Mesenchymal stem cell (in vitro differentiated cells and primary cell): ENCODE measurements at regions not wholly inside any gene's neighbourhood (a gene's known extent, or its start where the extent isn't known, plus 50 kb on each side); places are given as distances from the start of the nearest gene placed in this dataset.

Experiments used
- DNase-seq: peaks from one replicate; pipeline ENCODE4 v3.0.0-alpha.2; 2013
- H2AFZ ChIP-seq: one replicate; pipeline ENCODE4 v1.6.1; 2013; ENCODE audit warnings: low read depth, mild to moderate bottlenecking, control low read depth, inconsistent platforms, low read length, moderate library complexity
- H2AK5ac ChIP-seq: 2 replicates; pipeline ENCODE4 v1.6.1; 2013; ENCODE audit warnings: low read length, moderate library complexity, mild to moderate bottlenecking, inconsistent platforms; ENCODE audit not compliant: severe bottlenecking
- H2BK120ac ChIP-seq: one replicate; pipeline ENCODE4 v1.6.1; 2013; ENCODE audit warnings: low read depth, mild to moderate bottlenecking, inconsistent platforms, low read length, moderate library complexity
- H2BK12ac ChIP-seq, 2 experiments: one replicate each; pipeline ENCODE4 v1.6.1; 2013; ENCODE audit warnings: inconsistent platforms in 2 of 2, low read length in 2 of 2, mild to moderate bottlenecking in 2 of 2, moderate library complexity in 2 of 2, control low read depth in 1 of 2
- H2BK15ac ChIP-seq: one replicate; pipeline ENCODE4 v1.6.1; 2013; ENCODE audit warnings: mild to moderate bottlenecking, low read depth, inconsistent platforms; ENCODE audit not compliant: poor library complexity, severe bottlenecking
- H2BK5ac ChIP-seq: 2 replicates; pipeline ENCODE4 v1.6.1; 2013; ENCODE audit warnings: low read depth, mild to moderate bottlenecking, low read length, control low read depth, inconsistent platforms; ENCODE audit not compliant: poor library complexity, severe bottlenecking
- H3K14ac ChIP-seq, 2 experiments: one replicate each; pipeline ENCODE4 v1.6.1; 2013; ENCODE audit warnings: inconsistent platforms in 2 of 2, low read length in 2 of 2, control low read depth in 1 of 2, mild to moderate bottlenecking in 1 of 2, moderate library complexity in 1 of 2
- H3K18ac ChIP-seq, 2 experiments: one replicate each; pipeline ENCODE4 v1.6.1; 2013; ENCODE audit warnings: inconsistent platforms in 2 of 2, low read length in 2 of 2, control low read depth in 1 of 2, low read depth in 1 of 2, mild to moderate bottlenecking in 1 of 2
- H3K23ac ChIP-seq, 2 experiments: one replicate each; pipeline ENCODE4 v1.6.1; 2013; ENCODE audit warnings: inconsistent platforms in 2 of 2, low read length in 2 of 2, mild to moderate bottlenecking in 2 of 2, moderate library complexity in 2 of 2, control low read depth in 1 of 2
- H3K27ac ChIP-seq: 2 replicates; pipeline ENCODE4 v1.5.1; 2013; ENCODE audit warnings: mild to moderate bottlenecking, moderate library complexity, low read length, control low read depth, inconsistent platforms; ENCODE audit not compliant: poor library complexity, severe bottlenecking
- H3K27me3 ChIP-seq, 2 experiments: 2 replicates each; pipeline versions ENCODE4 v1.6.1 to v1.7.0; 2013; ENCODE audit warnings: low read length in 2 of 2, mild to moderate bottlenecking in 2 of 2, moderate library complexity in 2 of 2, control low read depth in 1 of 2, inconsistent platforms in 1 of 2; ENCODE audit not compliant: control insufficient read depth in 1 of 2, insufficient read depth in 1 of 2
- H3K36me3 ChIP-seq, 2 experiments: 2 replicates each; pipeline versions ENCODE4 v1.6.1 to v1.7.0; 2013; ENCODE audit warnings: low read length in 2 of 2, control low read depth in 1 of 2, inconsistent platforms in 1 of 2, low read depth in 1 of 2, mild to moderate bottlenecking in 1 of 2; ENCODE audit not compliant: insufficient read depth in 2 of 2, control insufficient read depth in 1 of 2
- H3K4ac ChIP-seq, 2 experiments: one replicate each; pipeline ENCODE4 v1.6.1; 2013; ENCODE audit warnings: inconsistent platforms in 2 of 2, low read length in 2 of 2, mild to moderate bottlenecking in 2 of 2, moderate library complexity in 2 of 2, control low read depth in 1 of 2, low read depth in 1 of 2
- H3K4me1 ChIP-seq: 2 replicates; pipeline ENCODE4 v1.6.1; 2013; ENCODE audit warnings: low read depth, low read length, control low read depth; ENCODE audit not compliant: control insufficient read depth, insufficient read depth
- H3K4me2 ChIP-seq: 2 replicates; pipeline ENCODE4 v1.6.1; 2013; ENCODE audit warnings: low read length, mild to moderate bottlenecking, inconsistent platforms; ENCODE audit not compliant: poor library complexity, severe bottlenecking
- H3K4me3 ChIP-seq, 2 experiments: 2 replicates each; pipeline versions ENCODE4 v1.5.1 to v1.7.0; 2013; ENCODE audit warnings: low read length in 2 of 2, mild to moderate bottlenecking in 2 of 2, control low read depth in 1 of 2, low read depth in 1 of 2; ENCODE audit not compliant: insufficient read depth in 1 of 2
- H3K79me1 ChIP-seq: replicated peaks from 2 replicates; pipeline ENCODE4 v1.6.1; 2013; ENCODE audit warnings: mild to moderate bottlenecking, control low read depth, low read length, inconsistent platforms; ENCODE audit not compliant: poor library complexity, severe bottlenecking
- H3K9ac ChIP-seq: 2 replicates; pipeline ENCODE4 v1.7.0; 2013; ENCODE audit warnings: mild to moderate bottlenecking, low read length, moderate library complexity
- H3K9me3 ChIP-seq: 2 replicates; pipeline ENCODE4 v1.7.0; 2013; ENCODE audit warnings: mild to moderate bottlenecking, low read length; ENCODE audit not compliant: control insufficient read depth
- H4K8ac ChIP-seq: one replicate; pipeline ENCODE4 v1.6.1; 2013; ENCODE audit warnings: inconsistent platforms, mild to moderate bottlenecking, low read length, moderate library complexity
- H4K91ac ChIP-seq: one replicate; pipeline ENCODE4 v1.6.1; 2013; ENCODE audit warnings: mild to moderate bottlenecking, low read length, inconsistent platforms
- WGBS: methylation state at CpG from one replicate; pipeline ENCODE4 v1.1.7; 2013; ENCODE audit warnings: mixed read lengths; 5-methylcytosine and 5-hydroxymethylcytosine counted together

DNA sequence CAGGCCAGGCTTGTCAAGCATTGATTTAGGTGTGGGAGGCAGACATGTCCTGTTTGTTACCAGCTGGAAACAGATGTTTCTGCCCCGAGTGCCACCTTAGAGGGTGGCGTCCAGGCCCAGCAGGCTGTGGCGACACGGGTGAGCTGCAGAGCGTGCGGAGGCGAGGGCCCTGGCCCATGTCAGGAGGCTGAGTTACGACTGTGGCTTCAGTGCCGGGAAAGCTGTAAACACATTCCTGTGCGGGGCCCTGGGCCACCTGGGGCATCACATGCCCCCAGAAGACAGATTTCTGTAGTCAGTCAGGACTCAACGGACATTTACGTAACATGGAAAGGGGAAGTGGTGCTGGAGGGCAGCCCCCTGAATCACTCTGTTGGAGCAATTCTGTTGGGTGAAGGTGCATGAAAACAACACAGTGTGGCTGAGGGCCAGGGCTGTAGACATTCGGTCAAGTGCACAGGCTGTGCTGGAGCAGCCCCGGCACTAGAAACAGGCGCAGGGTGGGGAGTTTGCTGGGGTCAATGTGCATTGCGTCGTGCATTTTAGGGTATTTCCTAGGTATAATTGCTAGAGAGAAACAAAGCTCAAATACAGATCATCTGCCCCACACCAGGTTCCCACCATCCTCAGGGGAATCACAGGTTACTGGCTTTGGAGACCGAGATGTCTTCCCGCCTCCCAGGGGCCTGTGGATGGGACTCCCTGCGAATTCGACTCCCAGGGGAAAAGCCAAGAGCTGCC, 291.8 kb downstream of the TMEM121 start:
- DNase-seq = no peak
- Histone ChIP-seq H2BK15ac (no peak overlapping the region), H3K4ac (no peak overlapping the region), H2BK5ac (no peak overlapping the region), H3K79me1 (no peaks in the 10 kb centered on the region), H4K91ac (no peak overlapping the region), H3K18ac (no peak overlapping the region), H2BK12ac (no peak overlapping the region), H3K4me2 (no peak overlapping the region), H3K27ac (no peak overlapping the region), H3K27me3 (no peaks in the 10 kb centered on the region), H2BK120ac (no peak overlapping the region), H4K8ac (no peak overlapping the region), H3K23ac (no peak overlapping the region), H3K36me3 (no peaks in the 10 kb centered on the region), H2AFZ (no peak overlapping the region), H3K4me3 (no peak overlapping the region), H3K9ac (no peak overlapping the region), H3K14ac (no peak overlapping the region), H3K4me1 (no peaks in the 10 kb centered on the region), H3K9me3 (peaks cover 20% of the 10 kb centered on the region), H2AK5ac (no peak overlapping the region)
- 79% methylated on average over 19 of the region's 21 CpGs for WGBS

GRCh38 chr14:105818712-105819005, 292.3 kb downstream of the TMEM121 start:
- DNase-seq = no peak
- H3K36me3 ChIP-seq = no peaks in the 10 kb centered on the region
- no peak overlapping the region for H4K8ac ChIP-seq
- H3K4me3 ChIP-seq = no peak overlapping the region
- H3K4ac ChIP-seq = no peak overlapping the region
- H3K18ac ChIP-seq = no peak overlapping the region
- H3K9me3 ChIP-seq = peaks cover 15% of the 10 kb centered on the region
- no peak overlapping the region for H2BK15ac ChIP-seq
- H3K27me3 ChIP-seq = no peaks in the 10 kb centered on the region
- H2AFZ ChIP-seq = no peak overlapping the region
- no peak overlapping the region for H2BK12ac ChIP-seq
- no peak overlapping the region for H3K9ac ChIP-seq
- no peak overlapping the region for H4K91ac ChIP-seq
- no peaks in the 10 kb centered on the region for H3K4me1 ChIP-seq
- WGBS = 82% methylated on average over 11 of the region's 11 CpGs
- H3K23ac ChIP-seq = no peak overlapping the region
- no peak overlapping the region for H3K27ac ChIP-seq
- H2AK5ac ChIP-seq = no peak overlapping the region
- no peaks in the 10 kb centered on the region for H3K79me1 ChIP-seq
- H2BK120ac ChIP-seq = no peak overlapping the region
- no peak overlapping the region for H2BK5ac ChIP-seq
- H3K4me2 ChIP-seq = no peak overlapping the region
- no peak overlapping the region for H3K14ac ChIP-seq

DNA sequence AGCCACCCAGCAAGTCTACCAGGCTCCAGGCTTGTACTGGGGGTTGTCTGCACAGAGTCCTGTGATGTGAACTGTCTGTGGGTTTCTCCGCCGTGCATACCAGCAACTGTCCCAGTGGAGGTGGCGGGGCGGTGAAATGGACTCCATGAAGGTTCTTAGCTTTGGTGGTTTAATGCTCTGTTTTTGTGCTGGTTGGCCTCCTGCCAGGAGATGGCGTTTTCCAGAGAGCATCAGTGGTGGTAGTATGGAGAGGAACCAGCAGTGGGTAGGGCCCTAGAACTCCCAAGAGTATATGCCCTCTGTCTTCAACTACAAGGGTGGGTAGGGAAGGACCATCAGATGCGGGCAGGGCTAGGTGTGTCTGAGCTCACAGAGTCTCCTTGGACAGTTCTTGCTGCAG, 303.8 kb downstream of the TMEM121 start:
- H2BK120ac ChIP-seq = no peak overlapping the region
- no peak overlapping the region for H3K4me2 ChIP-seq
- H2BK12ac ChIP-seq = no peak overlapping the region
- no peak overlapping the region for H3K4me3 ChIP-seq
- H3K18ac ChIP-seq = no peak overlapping the region
- no peak overlapping the region for H3K14ac ChIP-seq
- no peaks in the 10 kb centered on the region for H3K36me3 ChIP-seq
- H4K91ac ChIP-seq = no peak overlapping the region
- no peak overlapping the region for H3K9ac ChIP-seq
- no peak overlapping the region for H2AFZ ChIP-seq
- no peaks in the 10 kb centered on the region for H3K79me1 ChIP-seq
- H3K27me3 ChIP-seq = no peaks in the 10 kb centered on the region
- no peak overlapping the region for H2BK5ac ChIP-seq
- no peaks in the 10 kb centered on the region for H3K9me3 ChIP-seq
- H3K23ac ChIP-seq = no peak overlapping the region
- no peak overlapping the region for H2BK15ac ChIP-seq
- 66% methylated on average over 6 of the region's 6 CpGs for WGBS
- no peaks in the 10 kb centered on the region for H3K4me1 ChIP-seq
- DNase-seq = no peak
- no peak overlapping the region for H4K8ac ChIP-seq
- H3K27ac ChIP-seq = no peak overlapping the region
- no peak overlapping the region for H2AK5ac ChIP-seq
- no peak overlapping the region for H3K4ac ChIP-seq

DNA sequence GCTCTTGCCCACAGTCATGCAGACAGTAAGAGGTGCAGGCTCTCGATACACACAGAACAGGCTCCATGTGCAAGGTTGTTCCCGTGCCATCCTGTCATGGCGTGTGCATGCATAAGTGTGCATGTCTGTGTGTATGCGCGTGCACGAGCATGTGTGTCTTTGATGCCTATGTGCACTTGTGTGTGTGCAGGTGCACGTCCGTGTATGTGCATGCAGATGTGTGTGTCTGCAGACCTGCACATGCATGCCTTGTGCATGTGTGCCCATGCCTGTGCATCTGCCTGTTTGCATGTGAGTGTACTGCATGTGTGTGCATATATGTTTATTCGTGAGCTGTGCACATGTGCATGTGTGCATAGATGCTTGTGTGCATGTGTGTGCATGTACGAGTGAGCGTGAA, 309.8 kb downstream of the TMEM121 start:
- Histone ChIP-seq H2BK120ac (no peak overlapping the region), H3K27me3 (no peaks in the 10 kb centered on the region), H2BK5ac (no peak overlapping the region), H3K9ac (no peak overlapping the region), H4K91ac (no peak overlapping the region), H3K9me3 (no peaks in the 10 kb centered on the region), H3K23ac (no peak overlapping the region), H4K8ac (no peak overlapping the region), H3K36me3 (no peaks in the 10 kb centered on the region), H3K79me1 (no peaks in the 10 kb centered on the region), H3K18ac (no peak overlapping the region), H2AFZ (no peak overlapping the region), H3K4ac (no peak overlapping the region), H3K4me3 (no peak overlapping the region), H2BK15ac (no peak overlapping the region), H2AK5ac (no peak overlapping the region), H3K14ac (no peak overlapping the region), H3K27ac (no peak overlapping the region), H3K4me2 (no peak overlapping the region), H2BK12ac (no peak overlapping the region), H3K4me1 (no peaks in the 10 kb centered on the region)
- 84% methylated on average over 11 of the region's 11 CpGs for WGBS
- DNase-seq = no peak
